GM10248 (cell line): ENCODE measurements at regions not wholly inside any gene's neighbourhood (a gene's known extent, or its start where the extent isn't known, plus 50 kb on each side); places are given as distances from the start of the nearest gene placed in this dataset.

Experiments used
- CTCF ChIA-PET: fragments of 300-600 bp; sonication (Branson Sonifier 250); formaldehyde crosslinking; extraction: SDS; loops from one replicate; lab custom pipeline; 2021; ENCODE audit warnings: antibody characterized with exemption; lab: Yijun Ruan, JAX
- POLR2A ChIA-PET: fragments of 350-650 bp; sonication (Branson Sonifier 250); formaldehyde crosslinking; extraction: SDS; loops from one replicate; lab custom pipeline; 2020; ENCODE audit warnings: antibody characterized with exemption; lab: Yijun Ruan, JAX
- DNase-seq: peaks from one replicate; pipeline ENCODE4 v3.0.0; 2012; ENCODE audit errors: extremely low spot score
- CTCF ChIP-seq: IDR thresholded peaks from 2 replicates; pipeline ENCODE4 v1.5.1; 2012; ENCODE audit warnings: mild to moderate bottlenecking, low read depth; ENCODE audit errors: extremely low read depth, missing control alignments, control extremely low read depth

- TF ChIP-seq CTCF, result no peak
- CTCF ChIA-PET, result interaction anchor here (1.4 kb wide), 1 partner anchor 13 kb away, joined by 5 read pairs; no protein-coding TSS in a partner anchor
- no peak for DNase-seq
- POLR2A ChIA-PET, result no interaction called here
Observed at GRCh38 chr6:41437604-41438003, 102.2 kb downstream of the NCR2 start.

- POLR2A ChIA-PET, result no interaction called here
- CTCF ChIA-PET, result interaction anchor here (0.7 to 1.6 kb wide), 5 partner anchors 13 to 164 kb away, joined by 3 to 6 read pairs (median 4); no protein-coding TSS in a partner anchor
- no peak for DNase-seq
- no peak for TF ChIP-seq CTCF
Observed at GRCh38 chr6:41438746-41439145, 103.3 kb downstream of the NCR2 start.

- ChIA-PET CTCF (interaction anchor here (1.2 to 1.6 kb wide), 4 partner anchors 12 to 163 kb away, joined by 3 to 4 read pairs (median 4); no protein-coding TSS in a partner anchor), POLR2A (no interaction called here)
- DNase-seq, result peak; percentile 74
- no peak for TF ChIP-seq CTCF
Observed at GRCh38 chr6:41439524-41440418, 104.4 kb downstream of the NCR2 start.

GRCh38 chr6:41440958-41441357 is 105.2 kb upstream of the FOXP4 start:
- ChIA-PET POLR2A (no interaction called here), CTCF (interaction anchor here (0.7 to 1.4 kb wide), 2 partner anchors 16 to 72 kb away, joined by 3 read pairs; no protein-coding TSS in a partner anchor)
- no peak for TF ChIP-seq CTCF
- DNase-seq, result no peak

- CTCF ChIA-PET, result interaction anchor here (0.9 kb wide), 2 partner anchors 10 to 18 kb away, joined by 3 to 5 read pairs; no protein-coding TSS in a partner anchor
- DNase-seq, result no peak
- POLR2A ChIA-PET, result no interaction called here
- TF ChIP-seq CTCF, result no peak
Observed at GRCh38 chr6:41441598-41442351, 104.4 kb upstream of the FOXP4 start.

GRCh38 chr6:41442352-41442672 is 103.9 kb upstream of the FOXP4 start:
- ChIA-PET CTCF (interaction anchor here (0.9 to 1.8 kb wide), 4 partner anchors 10 to 19 kb away, joined by 3 to 5 read pairs (median 4); no protein-coding TSS in a partner anchor), POLR2A (no interaction called here)
- DNase-seq, result no peak
- TF ChIP-seq CTCF, result no peak
